ENCODE measurements at regions not wholly inside any gene's neighbourhood (a gene's known extent, or its start where the extent isn't known, plus 50 kb on each side); places are given as distances from the start of the nearest gene placed in this dataset.

DNA sequence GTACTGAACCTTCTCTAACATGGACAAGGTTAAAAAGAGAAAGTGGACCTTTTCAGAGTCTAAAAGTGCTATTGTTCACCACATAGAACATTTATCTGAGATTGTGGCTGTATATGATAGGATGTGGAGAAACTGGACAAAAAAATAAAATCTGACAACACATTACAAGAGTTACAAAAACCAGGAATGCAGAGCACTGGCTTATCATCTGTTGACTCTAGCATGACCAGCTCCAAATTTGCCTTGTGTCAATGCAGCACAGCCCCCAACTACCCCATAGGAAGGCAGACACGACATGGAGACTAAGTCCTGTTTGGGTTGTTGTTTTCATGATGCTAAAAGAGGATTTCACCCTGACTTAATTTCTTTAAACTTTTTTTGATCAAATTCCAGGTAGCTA is 436.9 kb upstream of the MARCKS start:
- TF ChIP-seq, protein P1, sequence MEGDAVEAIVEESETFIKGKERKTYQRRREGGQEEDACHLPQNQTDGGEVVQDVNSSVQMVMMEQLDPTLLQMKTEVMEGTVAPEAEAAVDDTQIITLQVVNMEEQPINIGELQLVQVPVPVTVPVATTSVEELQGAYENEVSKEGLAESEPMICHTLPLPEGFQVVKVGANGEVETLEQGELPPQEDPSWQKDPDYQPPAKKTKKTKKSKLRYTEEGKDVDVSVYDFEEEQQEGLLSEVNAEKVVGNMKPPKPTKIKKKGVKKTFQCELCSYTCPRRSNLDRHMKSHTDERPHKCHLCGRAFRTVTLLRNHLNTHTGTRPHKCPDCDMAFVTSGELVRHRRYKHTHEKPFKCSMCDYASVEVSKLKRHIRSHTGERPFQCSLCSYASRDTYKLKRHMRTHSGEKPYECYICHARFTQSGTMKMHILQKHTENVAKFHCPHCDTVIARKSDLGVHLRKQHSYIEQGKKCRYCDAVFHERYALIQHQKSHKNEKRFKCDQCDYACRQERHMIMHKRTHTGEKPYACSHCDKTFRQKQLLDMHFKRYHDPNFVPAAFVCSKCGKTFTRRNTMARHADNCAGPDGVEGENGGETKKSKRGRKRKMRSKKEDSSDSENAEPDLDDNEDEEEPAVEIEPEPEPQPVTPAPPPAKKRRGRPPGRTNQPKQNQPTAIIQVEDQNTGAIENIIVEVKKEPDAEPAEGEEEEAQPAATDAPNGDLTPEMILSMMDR (IDR thresholded peaks at IDR 0.05): no peak
- no peak for TF ChIP-seq POLR2A (IDR thresholded peaks at IDR 0.05)
